ENCODE measurements at regions not wholly inside any gene's neighbourhood (a gene's known extent, or its start where the extent isn't known, plus 50 kb on each side); places are given as distances from the start of the nearest gene placed in this dataset.

GRCh38 chr3:159252772-159253384 is 451.0 kb downstream of the MFSD1 start:
- no peak for ATAC-seq
- Histone ChIP-seq H3K9me3 (peaks cover 0 to 21% (median 12%) of the 10 kb centered on the region in 11 donors), H3K27ac (no peak overlapping the region), H3K4me3 (no peak overlapping the region), H3K27me3 (no peaks in the 10 kb centered on the region), H3K4me1 (no peaks in the 10 kb centered on the region), H3K36me3 (no peaks in the 10 kb centered on the region)
- peak in 7 of 9 donors; percentile 17 to 50 (median 43) for TF ChIP-seq CTCF (IDR thresholded peaks at IDR 0.05)
- DNase-seq: no peak
- intact Hi-C loops (cut with DNase I): no loop called here
- WGBS, 2 donors: 32 to 38% methylated on average over 2 of the region's 2 CpGs

GRCh38 chr3:159253860-159254259 is 452.0 kb downstream of the MFSD1 start:
- no peaks in the 10 kb centered on the region for H3K36me3 ChIP-seq
- peaks cover 0 to 3% (median 0%) of the 10 kb centered on the region in 7 donors for H3K27me3 ChIP-seq
- H3K4me3 ChIP-seq: no peak overlapping the region
- peaks cover 0 to 21% (median 12%) of the 10 kb centered on the region in 11 donors for H3K9me3 ChIP-seq
- ATAC-seq (no peak), DNase-seq (no peak)
- no peak for TF ChIP-seq CTCF (IDR thresholded peaks at IDR 0.05)
- intact Hi-C loops (cut with DNase I): no loop called here
- WGBS, 2 donors: 89 to 91% methylated on average over 1 of the region's 1 CpG
- H3K27ac ChIP-seq: no peak overlapping the region
- H3K4me1 ChIP-seq: no peaks in the 10 kb centered on the region

- intact Hi-C loops (cut with DNase I): loop anchor here in 7 of 10 donors (2.0 to 5.0 kb wide), 5 partner anchors 341 to 413 kb away; no protein-coding TSS in a partner anchor
- TF ChIP-seq CTCF (IDR thresholded peaks at IDR 0.05): no peak
- Histone ChIP-seq H3K27ac (no peak overlapping the region), H3K27me3 (peaks cover 0 to 4% (median 0%) of the 10 kb centered on the region in 7 donors), H3K4me3 (no peak overlapping the region), H3K36me3 (no peaks in the 10 kb centered on the region), H3K4me1 (no peaks in the 10 kb centered on the region), H3K9me3 (peaks cover 0 to 6% (median 2%) of the 10 kb centered on the region in 11 donors)
- 73 to 87% methylated on average over 4 of the region's 4 CpGs for WGBS, 2 donors
- ATAC-seq (no peak), DNase-seq (no peak)
Observed at GRCh38 chr3:159257954-159258353, 456.1 kb downstream of the MFSD1 start.

GRCh38 chr3:159258934-159259333 is 457.1 kb downstream of the MFSD1 start:
- TF ChIP-seq CTCF (IDR thresholded peaks at IDR 0.05): no peak
- Histone ChIP-seq H3K9me3 (no peaks in the 10 kb centered on the region), H3K36me3 (no peaks in the 10 kb centered on the region), H3K27ac (no peak overlapping the region), H3K4me1 (no peaks in the 10 kb centered on the region), H3K27me3 (peaks cover 0 to 6% (median 0%) of the 10 kb centered on the region in 7 donors), H3K4me3 (no peak overlapping the region)
- intact Hi-C loops (cut with DNase I): loop anchor here in 7 of 10 donors (2.0 to 5.0 kb wide), 4 partner anchors 342 to 414 kb away; no protein-coding TSS in a partner anchor
- no peak for DNase-seq
- no peak for ATAC-seq
- WGBS, 2 donors: 54 to 66% methylated on average over 2 of the region's 2 CpGs
